ENCODE measurements at regions not wholly inside any gene's neighbourhood (a gene's known extent, or its start where the extent isn't known, plus 50 kb on each side); places are given as distances from the start of the nearest gene placed in this dataset.
"Not testable (repeated sequence)": the region's sequence is repeated elsewhere in the genome, so short reads cannot be mapped to it uniquely, and the experiment has no call there.

- no peak for DNase-seq
- Histone ChIP-seq H3K4me1 (no peaks in the 10 kb centered on the region), H3K27ac (no peak overlapping the region), H3K36me3 (no peaks in the 10 kb centered on the region), H3K9me3 (no peaks in the 10 kb centered on the region), H3K27me3 (no peaks in the 10 kb centered on the region), H3K4me3 (no peak overlapping the region)
- TF ChIP-seq, protein P1, sequence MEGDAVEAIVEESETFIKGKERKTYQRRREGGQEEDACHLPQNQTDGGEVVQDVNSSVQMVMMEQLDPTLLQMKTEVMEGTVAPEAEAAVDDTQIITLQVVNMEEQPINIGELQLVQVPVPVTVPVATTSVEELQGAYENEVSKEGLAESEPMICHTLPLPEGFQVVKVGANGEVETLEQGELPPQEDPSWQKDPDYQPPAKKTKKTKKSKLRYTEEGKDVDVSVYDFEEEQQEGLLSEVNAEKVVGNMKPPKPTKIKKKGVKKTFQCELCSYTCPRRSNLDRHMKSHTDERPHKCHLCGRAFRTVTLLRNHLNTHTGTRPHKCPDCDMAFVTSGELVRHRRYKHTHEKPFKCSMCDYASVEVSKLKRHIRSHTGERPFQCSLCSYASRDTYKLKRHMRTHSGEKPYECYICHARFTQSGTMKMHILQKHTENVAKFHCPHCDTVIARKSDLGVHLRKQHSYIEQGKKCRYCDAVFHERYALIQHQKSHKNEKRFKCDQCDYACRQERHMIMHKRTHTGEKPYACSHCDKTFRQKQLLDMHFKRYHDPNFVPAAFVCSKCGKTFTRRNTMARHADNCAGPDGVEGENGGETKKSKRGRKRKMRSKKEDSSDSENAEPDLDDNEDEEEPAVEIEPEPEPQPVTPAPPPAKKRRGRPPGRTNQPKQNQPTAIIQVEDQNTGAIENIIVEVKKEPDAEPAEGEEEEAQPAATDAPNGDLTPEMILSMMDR (IDR thresholded peaks at IDR 0.05) = no peak
- TF ChIP-seq EP300 (IDR thresholded peaks at IDR 0.05) (no peak), POLR2AphosphoS5 (IDR thresholded peaks at IDR 0.05) (no peak), POLR2A (IDR thresholded peaks at IDR 0.05) (no peak)
- 66 to 71% methylated on average over 2 of the region's 2 CpGs for WGBS, 2 donors
- ATAC-seq (ENCODE audit: low FRiP score in 2 of 2) = no peak
These were observed 84.5 kb upstream of the UXT start for GRCh38 chrX:47743504-47743903.

GRCh38 chrX:47738870-47739269 is 79.9 kb upstream of the UXT start:
- 94 to 100% methylated on average over 3 of the region's 3 CpGs for WGBS, 2 donors
- H3K4me1 ChIP-seq; H3K27ac ChIP-seq; H3K4me3 ChIP-seq; ATAC-seq (ENCODE audit: low FRiP score in 2 of 2); H3K27me3 ChIP-seq; DNase-seq; H3K9me3 ChIP-seq; H3K36me3 ChIP-seq: not testable (repeated sequence)

- ATAC-seq (ENCODE audit: low FRiP score in 2 of 2) (no peak), DNase-seq (no peak)
- Histone ChIP-seq H3K4me3 (no peak overlapping the region), H3K27me3 (no peaks in the 10 kb centered on the region), H3K36me3 (no peaks in the 10 kb centered on the region), H3K9me3 (no peaks in the 10 kb centered on the region), H3K27ac (no peak overlapping the region), H3K4me1 (no peaks in the 10 kb centered on the region)
- TF ChIP-seq POLR2AphosphoS5 (IDR thresholded peaks at IDR 0.05) (no peak), POLR2A (IDR thresholded peaks at IDR 0.05) (no peak), EP300 (IDR thresholded peaks at IDR 0.05) (no peak)
- TF ChIP-seq, protein P1 (IDR thresholded peaks at IDR 0.05) = no peak
- WGBS, 2 donors = 76 to 95% methylated on average over 4 to 9 of the region's 9 CpGs
These were observed 64.7 kb upstream of the UXT start for GRCh38 chrX:47723689-47724088.

- no peak for DNase-seq
- H3K9me3 ChIP-seq = no peaks in the 10 kb centered on the region
- 66 to 98% methylated on average over 3 to 5 of the region's 5 CpGs for WGBS, 2 donors
- H3K36me3 ChIP-seq = no peaks in the 10 kb centered on the region
- no peak overlapping the region for H3K27ac ChIP-seq
- H3K4me3 ChIP-seq = no peak overlapping the region
- no peaks in the 10 kb centered on the region for H3K4me1 ChIP-seq
- TF ChIP-seq EP300 (IDR thresholded peaks at IDR 0.05) (no peak), POLR2AphosphoS5 (IDR thresholded peaks at IDR 0.05) (no peak), POLR2A (IDR thresholded peaks at IDR 0.05) (no peak)
- TF ChIP-seq, protein P1 (IDR thresholded peaks at IDR 0.05) = no peak
- H3K27me3 ChIP-seq = no peaks in the 10 kb centered on the region
- no peak for ATAC-seq (ENCODE audit: low FRiP score in 2 of 2)
These were observed 64.1 kb upstream of the UXT start for GRCh38 chrX:47723083-47723482.

DNA sequence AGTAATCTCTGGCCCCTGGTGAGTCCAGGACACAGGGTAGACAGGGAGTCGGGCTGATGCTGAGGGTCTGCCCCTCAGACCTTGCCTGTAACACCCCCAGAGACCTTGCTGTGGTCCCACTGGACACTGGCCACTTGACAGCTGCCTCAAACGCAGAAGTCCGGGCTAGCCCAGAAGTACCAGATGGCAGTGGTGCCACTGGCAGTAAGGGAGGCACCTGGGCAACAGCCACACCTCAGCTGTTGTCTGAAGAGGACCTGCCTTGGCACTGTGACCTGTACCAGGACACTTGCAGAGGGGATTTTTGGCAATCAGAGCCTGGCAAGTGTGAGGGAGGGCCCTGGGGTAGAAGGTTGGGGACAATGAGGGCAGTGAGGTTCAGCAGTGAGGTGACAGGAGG is 63.3 kb upstream of the UXT start:
- 83% methylated on average over 3 of the region's 3 CpGs; no CpG with 5 or more reads in 1 of the 2 donors for WGBS, 2 donors
- H3K4me1 ChIP-seq = no peaks in the 10 kb centered on the region
- TF ChIP-seq, protein P1 (IDR thresholded peaks at IDR 0.05) = no peak
- TF ChIP-seq POLR2AphosphoS5 (IDR thresholded peaks at IDR 0.05) = no peak
- TF ChIP-seq EP300 (IDR thresholded peaks at IDR 0.05) = no peak
- no peak for TF ChIP-seq POLR2A (IDR thresholded peaks at IDR 0.05)
- no peak for ATAC-seq (ENCODE audit: low FRiP score in 2 of 2)
- DNase-seq = no peak
- H3K4me3 ChIP-seq = no peak overlapping the region
- H3K27me3 ChIP-seq = no peaks in the 10 kb centered on the region
- H3K9me3 ChIP-seq = no peaks in the 10 kb centered on the region
- no peak overlapping the region for H3K27ac ChIP-seq
- H3K36me3 ChIP-seq = no peaks in the 10 kb centered on the region

DNA sequence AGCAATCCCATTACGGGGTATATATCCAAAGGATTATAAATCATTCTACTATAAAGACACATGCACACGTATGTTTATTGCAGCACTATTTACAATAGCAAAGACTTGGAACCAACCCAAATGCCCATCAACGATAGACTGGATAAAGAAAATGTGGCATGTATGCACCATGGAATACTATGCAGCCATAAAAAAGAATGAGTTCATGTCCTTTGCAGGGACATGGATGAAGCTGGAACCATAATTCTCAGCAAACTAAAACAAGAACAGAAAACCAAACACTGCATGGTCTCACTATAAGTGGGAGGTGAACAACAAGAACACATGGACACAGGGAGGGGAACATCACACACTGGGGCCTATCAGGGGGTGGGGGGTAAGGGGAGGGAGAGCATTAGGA is 56.1 kb upstream of the UXT start:
- not testable (repeated sequence) for H3K4me1 ChIP-seq; H3K36me3 ChIP-seq; H3K9me3 ChIP-seq; H3K27me3 ChIP-seq; H3K4me3 ChIP-seq; DNase-seq; ATAC-seq (ENCODE audit: low FRiP score in 2 of 2); H3K27ac ChIP-seq
- WGBS, 2 donors = 77 to 91% methylated on average over 3 of the region's 3 CpGs

GRCh38 chrX:47712675-47713074 is 53.7 kb upstream of the UXT start:
- H3K27me3 ChIP-seq; H3K36me3 ChIP-seq; H3K4me3 ChIP-seq; H3K27ac ChIP-seq; DNase-seq; H3K4me1 ChIP-seq; ATAC-seq (ENCODE audit: low FRiP score in 2 of 2); H3K9me3 ChIP-seq: not testable (repeated sequence)
- WGBS, 2 donors = 11 to 53% methylated on average over 4 of the region's 4 CpGs
